HL-60 (cell line): ENCODE measurements at regions not wholly inside any gene's neighbourhood (a gene's known extent, or its start where the extent isn't known, plus 50 kb on each side); places are given as distances from the start of the nearest gene placed in this dataset.

Experiments used
- POLR2AphosphoS5 ChIP-seq: IDR thresholded peaks from 2 replicates; pipeline ENCODE4 v1.6.1; 2012; ENCODE audit warnings: low read depth
- TF ChIP-seq, protein P1 (sequence below): IDR thresholded peaks from one replicate; pipeline ENCODE4 v1.5.1; 2011; ENCODE audit warnings: low read length, control low read depth, inconsistent platforms; ENCODE audit not compliant: insufficient read depth

DNA sequence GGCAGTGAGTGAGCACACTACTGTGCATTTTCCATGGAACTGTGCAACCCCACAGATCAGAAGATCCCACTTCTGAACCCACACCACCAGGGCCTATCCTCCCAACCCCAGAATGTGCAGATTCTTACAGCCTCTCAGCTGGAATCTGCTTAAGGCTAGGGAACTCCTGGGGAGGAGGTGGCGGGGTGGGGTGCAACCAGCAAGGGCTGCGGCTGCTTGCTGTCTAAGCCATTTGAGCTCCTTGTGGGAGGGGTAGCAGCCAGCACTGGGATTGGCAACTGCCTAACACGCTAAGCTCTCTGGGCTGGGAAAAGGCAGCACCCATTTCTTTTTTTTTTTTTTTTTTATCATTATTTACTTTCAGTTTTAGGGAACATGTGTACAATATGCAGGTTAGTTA lies 353.3 kb downstream of the RAB28 start:
- TF ChIP-seq, protein P1, sequence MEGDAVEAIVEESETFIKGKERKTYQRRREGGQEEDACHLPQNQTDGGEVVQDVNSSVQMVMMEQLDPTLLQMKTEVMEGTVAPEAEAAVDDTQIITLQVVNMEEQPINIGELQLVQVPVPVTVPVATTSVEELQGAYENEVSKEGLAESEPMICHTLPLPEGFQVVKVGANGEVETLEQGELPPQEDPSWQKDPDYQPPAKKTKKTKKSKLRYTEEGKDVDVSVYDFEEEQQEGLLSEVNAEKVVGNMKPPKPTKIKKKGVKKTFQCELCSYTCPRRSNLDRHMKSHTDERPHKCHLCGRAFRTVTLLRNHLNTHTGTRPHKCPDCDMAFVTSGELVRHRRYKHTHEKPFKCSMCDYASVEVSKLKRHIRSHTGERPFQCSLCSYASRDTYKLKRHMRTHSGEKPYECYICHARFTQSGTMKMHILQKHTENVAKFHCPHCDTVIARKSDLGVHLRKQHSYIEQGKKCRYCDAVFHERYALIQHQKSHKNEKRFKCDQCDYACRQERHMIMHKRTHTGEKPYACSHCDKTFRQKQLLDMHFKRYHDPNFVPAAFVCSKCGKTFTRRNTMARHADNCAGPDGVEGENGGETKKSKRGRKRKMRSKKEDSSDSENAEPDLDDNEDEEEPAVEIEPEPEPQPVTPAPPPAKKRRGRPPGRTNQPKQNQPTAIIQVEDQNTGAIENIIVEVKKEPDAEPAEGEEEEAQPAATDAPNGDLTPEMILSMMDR: no peak
- no peak for TF ChIP-seq POLR2AphosphoS5
